Erythroblast (primary cell): ENCODE measurements at regions not wholly inside any gene's neighbourhood (a gene's known extent, or its start where the extent isn't known, plus 50 kb on each side); places are given as distances from the start of the nearest gene placed in this dataset.

Source experiments
- GATA1 ChIP-seq: IDR thresholded peaks from 2 replicates; pipeline ENCODE4 v1.6.1; 2011; ENCODE audit warnings: low read depth, mild to moderate bottlenecking, control low read depth, low read length, moderate library complexity
- POLR2A ChIP-seq: IDR thresholded peaks from 2 replicates; pipeline ENCODE4 v1.6.1; 2011; ENCODE audit warnings: mild to moderate bottlenecking, low read length

DNA sequence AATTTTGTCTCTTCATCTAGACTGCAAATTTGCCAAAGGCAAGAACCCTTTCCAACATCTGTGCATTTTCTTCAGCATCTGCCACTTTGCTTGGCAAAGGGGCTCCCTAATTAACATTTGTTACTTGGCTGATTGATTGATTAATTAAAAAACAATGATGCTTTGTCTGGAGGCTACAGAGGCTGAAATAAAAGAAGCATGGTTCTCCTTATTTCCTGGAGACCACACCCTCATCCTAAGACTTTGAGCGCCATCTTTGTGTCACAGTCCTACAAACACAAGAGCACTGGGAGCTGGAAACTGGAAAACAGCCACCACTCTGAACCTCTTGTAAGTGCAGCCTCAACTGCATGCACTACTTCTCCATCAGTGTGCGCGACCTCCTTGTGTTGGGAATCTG, 189.2 kb downstream of the C7orf25 start:
- no peak for TF ChIP-seq POLR2A
- TF ChIP-seq GATA1: no peak
